NCI-H2081 (cell line): ENCODE measurements at regions not wholly inside any gene's neighbourhood (a gene's known extent, or its start where the extent isn't known, plus 50 kb on each side); places are given as distances from the start of the nearest gene placed in this dataset.

Source experiments
- DNase-seq, 2 experiments: peaks; one replicate each; lab custom pipeline; 2025; lab: John Stamatoyannopoulos, UW

GRCh38 chr14:38512236-38512635 is 256.3 kb upstream of the CLEC14A start:
- no peak for DNase-seq

GRCh38 chr14:38507299-38507698 is 251.4 kb upstream of the CLEC14A start:
- DNase-seq, result no peak

- no peak for DNase-seq
Measured at GRCh38 chr14:38505973-38506249, 250.0 kb upstream of the CLEC14A start.

GRCh38 chr14:38505221-38505972 is 249.5 kb upstream of the CLEC14A start:
- DNase-seq, result no peak

- DNase-seq, result no peak
Measured at GRCh38 chr14:38504175-38504574, 248.3 kb upstream of the CLEC14A start.

- DNase-seq, result no peak
Measured at GRCh38 chr14:38502239-38502638, 246.3 kb upstream of the CLEC14A start.

- no peak for DNase-seq
Measured at GRCh38 chr14:38500125-38500524, 244.2 kb upstream of the CLEC14A start.

GRCh38 chr14:38496092-38496491 is 240.2 kb upstream of the CLEC14A start:
- no peak for DNase-seq

GRCh38 chr14:38490273-38490672 is 234.4 kb upstream of the CLEC14A start:
- DNase-seq, result no peak

GRCh38 chr14:38485026-38485425 is 229.1 kb upstream of the CLEC14A start:
- no peak for DNase-seq

GRCh38 chr14:38481952-38482678 is 226.2 kb upstream of the CLEC14A start:
- DNase-seq, result no peak

GRCh38 chr14:38469156-38469555 is 213.3 kb upstream of the CLEC14A start:
- DNase-seq, result no peak

GRCh38 chr14:38442208-38442607 is 186.3 kb upstream of the CLEC14A start:
- no peak for DNase-seq

GRCh38 chr14:38432186-38432585 is 176.3 kb upstream of the CLEC14A start:
- no peak for DNase-seq

GRCh38 chr14:38431156-38431555 is 175.3 kb upstream of the CLEC14A start:
- no peak for DNase-seq

- DNase-seq, result no peak
Measured at GRCh38 chr14:38430522-38430921, 174.6 kb upstream of the CLEC14A start.

- no peak for DNase-seq
Measured at GRCh38 chr14:38425324-38425976, 169.6 kb upstream of the CLEC14A start.

- no peak for DNase-seq
Measured at GRCh38 chr14:38420048-38420447, 164.2 kb upstream of the CLEC14A start.

- no peak for DNase-seq
Measured at GRCh38 chr14:38419579-38419978, 163.7 kb upstream of the CLEC14A start.

- DNase-seq, result no peak
Measured at GRCh38 chr14:38412654-38413053, 156.8 kb upstream of the CLEC14A start.

GRCh38 chr14:38410442-38410841 is 154.5 kb upstream of the CLEC14A start:
- DNase-seq, result no peak

GRCh38 chr14:38409071-38409705 is 153.3 kb upstream of the CLEC14A start:
- no peak for DNase-seq
